NCI-H1694 treated with DMSO at 0.1 percent for 48 hours (cell line): ENCODE measurements at regions not wholly inside any gene's neighbourhood (a gene's known extent, or its start where the extent isn't known, plus 50 kb on each side); places are given as distances from the start of the nearest gene placed in this dataset.
"Not testable (repeated sequence)": the region's sequence is repeated elsewhere in the genome, so short reads cannot be mapped to it uniquely, and the experiment has no call there.

Source experiments
- DNase-seq: peaks from one replicate; lab custom pipeline; 2025; lab: John Stamatoyannopoulos, UW

- not testable (repeated sequence) for DNase-seq
Observed at GRCh38 chr5:71822065-71822464, 103.0 kb downstream of the CARTPT start.

GRCh38 chr5:71825992-71826391 is 106.9 kb downstream of the CARTPT start:
- no peak for DNase-seq

GRCh38 chr5:71828291-71829040 is 109.4 kb downstream of the CARTPT start:
- DNase-seq: no peak

- DNase-seq: no peak
Observed at GRCh38 chr5:71829206-71829605, 110.1 kb downstream of the CARTPT start.

GRCh38 chr5:71830681-71831539 is 111.8 kb downstream of the CARTPT start:
- DNase-seq: peak; percentile 53

- DNase-seq: no peak
Observed at GRCh38 chr5:71832812-71833715, 114.0 kb downstream of the CARTPT start.

GRCh38 chr5:71834601-71835000 is 115.5 kb downstream of the CARTPT start:
- no peak for DNase-seq

- peak; percentile 13 for DNase-seq
Observed at GRCh38 chr5:71836084-71836483, 117.0 kb downstream of the CARTPT start.

- no peak for DNase-seq
Observed at GRCh38 chr5:71836559-71837112, 117.6 kb downstream of the CARTPT start.

GRCh38 chr5:71838286-71838685 is 119.2 kb downstream of the CARTPT start:
- DNase-seq: no peak

- DNase-seq: no peak
Observed at GRCh38 chr5:71839096-71839884, 120.2 kb downstream of the CARTPT start.

- DNase-seq: no peak
Observed at GRCh38 chr5:71841107-71841506, 122.0 kb downstream of the CARTPT start.

GRCh38 chr5:71843111-71843510 is 124.0 kb downstream of the CARTPT start:
- no peak for DNase-seq

GRCh38 chr5:71844862-71845261 is 125.8 kb downstream of the CARTPT start:
- no peak for DNase-seq

- DNase-seq: no peak
Observed at GRCh38 chr5:71859515-71859914, 140.4 kb downstream of the CARTPT start.

- DNase-seq: no peak
Observed at GRCh38 chr5:71860048-71860447, 141.0 kb downstream of the CARTPT start.

- DNase-seq: no peak
Observed at GRCh38 chr5:71861682-71862081, 142.6 kb downstream of the CARTPT start.

GRCh38 chr5:71862087-71862486 is 143.0 kb downstream of the CARTPT start:
- no peak for DNase-seq

GRCh38 chr5:71862507-71863060 is 143.5 kb downstream of the CARTPT start:
- no peak for DNase-seq

- DNase-seq: no peak
Observed at GRCh38 chr5:71864730-71865601, 145.9 kb downstream of the CARTPT start.
